ENCODE measurements at regions not wholly inside any gene's neighbourhood (a gene's known extent, or its start where the extent isn't known, plus 50 kb on each side); places are given as distances from the start of the nearest gene placed in this dataset.

GRCh38 chr10:33103863-33104379 is 145.9 kb upstream of the ITGB1 start:
- TF ChIP-seq, protein P1, sequence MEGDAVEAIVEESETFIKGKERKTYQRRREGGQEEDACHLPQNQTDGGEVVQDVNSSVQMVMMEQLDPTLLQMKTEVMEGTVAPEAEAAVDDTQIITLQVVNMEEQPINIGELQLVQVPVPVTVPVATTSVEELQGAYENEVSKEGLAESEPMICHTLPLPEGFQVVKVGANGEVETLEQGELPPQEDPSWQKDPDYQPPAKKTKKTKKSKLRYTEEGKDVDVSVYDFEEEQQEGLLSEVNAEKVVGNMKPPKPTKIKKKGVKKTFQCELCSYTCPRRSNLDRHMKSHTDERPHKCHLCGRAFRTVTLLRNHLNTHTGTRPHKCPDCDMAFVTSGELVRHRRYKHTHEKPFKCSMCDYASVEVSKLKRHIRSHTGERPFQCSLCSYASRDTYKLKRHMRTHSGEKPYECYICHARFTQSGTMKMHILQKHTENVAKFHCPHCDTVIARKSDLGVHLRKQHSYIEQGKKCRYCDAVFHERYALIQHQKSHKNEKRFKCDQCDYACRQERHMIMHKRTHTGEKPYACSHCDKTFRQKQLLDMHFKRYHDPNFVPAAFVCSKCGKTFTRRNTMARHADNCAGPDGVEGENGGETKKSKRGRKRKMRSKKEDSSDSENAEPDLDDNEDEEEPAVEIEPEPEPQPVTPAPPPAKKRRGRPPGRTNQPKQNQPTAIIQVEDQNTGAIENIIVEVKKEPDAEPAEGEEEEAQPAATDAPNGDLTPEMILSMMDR (IDR thresholded peaks at IDR 0.05; ENCODE audit: low read depth, low read length): no peak
- DNase-seq (ENCODE audit: low read depth in 2 of 2): no peak
- no peak overlapping the region for H3K4me3 ChIP-seq (replicated peaks in 1 of 2; ENCODE audit: low read depth in 2 of 2, low read length in 2 of 2)

DNA sequence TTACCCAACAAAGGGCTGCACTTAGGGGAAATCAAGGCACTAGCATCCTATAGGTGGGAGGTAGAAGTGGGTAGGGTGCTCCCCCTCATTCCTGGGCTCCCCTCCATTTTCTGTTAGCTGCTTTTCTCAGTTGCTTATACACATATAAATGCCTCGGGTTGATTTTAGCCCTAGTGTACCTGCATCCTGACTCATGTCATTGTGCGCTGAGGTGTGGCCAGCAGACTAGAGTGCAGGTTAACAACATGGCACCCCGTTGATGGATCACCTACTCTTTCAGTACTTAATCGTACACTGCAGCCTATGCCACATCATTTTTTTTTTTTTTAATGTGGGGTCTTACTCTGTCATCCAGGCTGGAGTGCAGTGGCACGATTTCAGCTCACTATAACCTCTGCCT is 144.0 kb upstream of the ITGB1 start:
- no peak overlapping the region for H3K4me3 ChIP-seq (replicated peaks in 1 of 2; ENCODE audit: low read depth in 2 of 2, low read length in 2 of 2)
- TF ChIP-seq, protein P1 (IDR thresholded peaks at IDR 0.05; ENCODE audit: low read depth, low read length): no peak
- no peak for DNase-seq (ENCODE audit: low read depth in 2 of 2)

DNA sequence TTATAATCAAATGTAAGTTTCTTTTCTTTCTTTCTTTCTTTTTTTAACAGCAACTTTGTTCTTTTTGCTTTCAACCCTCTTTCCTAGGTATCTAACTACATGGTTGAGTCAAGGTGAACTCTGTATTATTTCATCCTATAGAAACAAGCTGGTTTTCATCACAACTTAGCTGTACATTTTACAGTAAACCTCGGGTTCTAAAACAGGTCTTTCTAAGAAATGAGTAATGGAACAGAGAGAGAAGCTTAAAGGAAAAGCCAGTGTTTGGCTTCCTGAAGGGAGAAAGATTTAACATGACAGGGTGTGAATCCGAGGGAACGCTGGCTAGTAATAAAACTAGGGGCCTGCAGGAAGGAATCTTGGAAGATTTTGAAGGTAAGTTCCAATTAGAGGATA is 143.4 kb upstream of the ITGB1 start:
- DNase-seq (ENCODE audit: low read depth in 2 of 2): no peak
- no peak overlapping the region for H3K4me3 ChIP-seq (replicated peaks in 1 of 2; ENCODE audit: low read depth in 2 of 2, low read length in 2 of 2)
- TF ChIP-seq, protein P1 (IDR thresholded peaks at IDR 0.05; ENCODE audit: low read depth, low read length): no peak

GRCh38 chr10:33100781-33101391 is 142.9 kb upstream of the ITGB1 start:
- no peak overlapping the region for H3K4me3 ChIP-seq (replicated peaks in 1 of 2; ENCODE audit: low read depth in 2 of 2, low read length in 2 of 2)
- no peak for DNase-seq (ENCODE audit: low read depth in 2 of 2)
- TF ChIP-seq, protein P1 (IDR thresholded peaks at IDR 0.05; ENCODE audit: low read depth, low read length): no peak

DNA sequence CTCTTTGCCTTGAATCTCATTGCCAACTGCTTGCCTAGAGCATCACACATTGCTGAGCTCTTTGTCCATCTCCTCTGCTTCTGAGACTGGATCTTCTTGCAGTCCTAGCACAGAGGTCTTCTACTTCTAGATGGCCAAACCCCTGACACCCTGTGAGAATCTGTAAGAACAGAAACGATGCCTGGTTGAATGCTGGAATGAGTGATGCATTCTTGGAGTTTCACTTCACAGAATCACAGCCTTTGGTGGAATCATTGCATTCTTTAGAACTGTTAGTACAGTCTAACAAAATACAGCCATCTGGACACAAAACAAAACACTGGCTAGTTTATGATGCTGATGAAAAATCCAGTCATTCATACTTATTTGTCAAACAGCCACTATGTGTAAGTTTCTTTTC is 141.7 kb upstream of the ITGB1 start:
- TF ChIP-seq, protein P1 (IDR thresholded peaks at IDR 0.05; ENCODE audit: low read depth, low read length): no peak
- peak in 1 of 2 donors; percentile 62 for DNase-seq (ENCODE audit: low read depth in 2 of 2)
- H3K4me3 ChIP-seq (replicated peaks in 1 of 2; ENCODE audit: low read depth in 2 of 2, low read length in 2 of 2): no peak overlapping the region

GRCh38 chr10:33098951-33099663 is 141.1 kb upstream of the ITGB1 start:
- TF ChIP-seq, protein P1 (IDR thresholded peaks at IDR 0.05; ENCODE audit: low read depth, low read length): no peak
- H3K4me3 ChIP-seq (replicated peaks in 1 of 2; ENCODE audit: low read depth in 2 of 2, low read length in 2 of 2): no peak overlapping the region
- DNase-seq (ENCODE audit: low read depth in 2 of 2): peak in 1 of 2 donors; percentile 27

Data from cardiac fibroblast (primary cell).